ENCODE measurements at regions not wholly inside any gene's neighbourhood (a gene's known extent, or its start where the extent isn't known, plus 50 kb on each side); places are given as distances from the start of the nearest gene placed in this dataset.

DNA sequence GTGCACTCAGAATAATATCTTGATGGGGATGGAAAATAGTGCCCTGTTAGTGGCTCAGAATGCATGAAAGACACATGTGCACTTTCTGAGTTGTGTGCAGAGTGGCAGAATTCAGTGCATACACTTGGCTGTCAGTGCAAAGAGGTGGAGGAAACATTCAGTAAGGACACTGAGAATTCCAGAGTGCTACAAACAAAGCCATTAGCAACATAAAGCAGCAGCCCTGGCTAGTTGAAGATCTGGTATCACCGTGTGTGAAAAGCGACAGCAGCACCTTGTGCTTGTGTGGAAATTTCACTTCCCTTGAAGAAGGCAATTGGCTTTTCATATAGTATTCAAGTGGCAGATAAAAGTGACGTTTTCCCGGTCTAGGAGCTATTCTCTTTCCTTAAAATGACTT is 810.4 kb downstream of the TRIML1 start:
- Histone ChIP-seq H3K4me3 (no peak overlapping the region), H3K27me3 (no peaks in the 10 kb centered on the region), H3K36me3 (no peaks in the 10 kb centered on the region), H3K4me1 (no peaks in the 10 kb centered on the region), H3K9me3 (no peaks in the 10 kb centered on the region), H3K27ac (no peak overlapping the region)
- DNase-seq (ENCODE audit: low spot score in 2 of 2): no peak
- 59% methylated on average over 4 of the region's 4 CpGs for WGBS
- TF ChIP-seq POLR2A (IDR thresholded peaks at IDR 0.05) (no peak), POLR2AphosphoS5 (IDR thresholded peaks at IDR 0.05) (no peak), CTCF (IDR thresholded peaks at IDR 0.05) (no peak), EP300 (IDR thresholded peaks at IDR 0.05) (no peak)

- H3K27ac ChIP-seq: no peak overlapping the region
- H3K9me3 ChIP-seq: no peaks in the 10 kb centered on the region
- 59% methylated on average over 2 of the region's 2 CpGs for WGBS
- H3K36me3 ChIP-seq: no peaks in the 10 kb centered on the region
- H3K27me3 ChIP-seq: no peaks in the 10 kb centered on the region
- no peak for DNase-seq (ENCODE audit: low spot score in 2 of 2)
- H3K4me1 ChIP-seq: no peaks in the 10 kb centered on the region
- TF ChIP-seq EP300 (IDR thresholded peaks at IDR 0.05) (no peak), CTCF (IDR thresholded peaks at IDR 0.05) (no peak), POLR2AphosphoS5 (IDR thresholded peaks at IDR 0.05) (no peak), POLR2A (IDR thresholded peaks at IDR 0.05) (no peak)
- H3K4me3 ChIP-seq: no peak overlapping the region
Observed at GRCh38 chr4:188955066-188955465, 815.8 kb downstream of the TRIML1 start.

- Histone ChIP-seq H3K4me3 (no peak overlapping the region), H3K36me3 (no peaks in the 10 kb centered on the region), H3K27ac (no peak overlapping the region), H3K27me3 (no peaks in the 10 kb centered on the region), H3K4me1 (no peaks in the 10 kb centered on the region), H3K9me3 (no peaks in the 10 kb centered on the region)
- DNase-seq (ENCODE audit: low spot score in 2 of 2): no peak
- TF ChIP-seq EP300 (IDR thresholded peaks at IDR 0.05) (no peak), CTCF (IDR thresholded peaks at IDR 0.05) (no peak), POLR2AphosphoS5 (IDR thresholded peaks at IDR 0.05) (no peak)
- WGBS: 85% methylated on average over 4 of the region's 4 CpGs
Observed at GRCh38 chr4:188956566-188956965, 817.3 kb downstream of the TRIML1 start.

- no peaks in the 10 kb centered on the region for H3K27me3 ChIP-seq
- no peaks in the 10 kb centered on the region for H3K9me3 ChIP-seq
- no peak overlapping the region for H3K4me3 ChIP-seq
- DNase-seq (ENCODE audit: low spot score in 2 of 2): no peak
- TF ChIP-seq POLR2A (IDR thresholded peaks at IDR 0.05) (no peak), CTCF (IDR thresholded peaks at IDR 0.05) (no peak), POLR2AphosphoS5 (IDR thresholded peaks at IDR 0.05) (no peak), EP300 (IDR thresholded peaks at IDR 0.05) (no peak)
- no peaks in the 10 kb centered on the region for H3K36me3 ChIP-seq
- no peaks in the 10 kb centered on the region for H3K4me1 ChIP-seq
- H3K27ac ChIP-seq: no peak overlapping the region
Observed at GRCh38 chr4:188958346-188958745, 819.1 kb downstream of the TRIML1 start.

DNA sequence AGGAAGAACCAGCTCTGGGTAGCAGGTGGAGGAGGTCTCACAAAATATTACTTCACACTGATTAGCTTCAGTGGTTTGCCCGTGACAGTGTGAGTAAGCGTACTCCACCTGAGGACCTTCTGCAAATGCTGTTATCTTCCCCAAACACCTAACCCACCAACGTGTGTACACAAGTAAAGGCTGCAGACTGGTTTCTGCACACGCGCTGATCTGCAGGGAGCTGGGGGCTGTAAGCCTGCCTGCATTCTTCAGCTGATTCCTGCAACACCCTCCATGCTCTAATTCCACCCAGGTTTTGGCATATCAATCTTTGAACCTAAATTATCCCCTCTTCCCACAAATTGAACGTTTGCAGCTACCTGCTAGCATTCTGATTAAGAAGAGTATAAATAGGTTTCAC is 820.2 kb downstream of the TRIML1 start:
- Histone ChIP-seq H3K4me1 (no peaks in the 10 kb centered on the region), H3K9me3 (no peaks in the 10 kb centered on the region), H3K4me3 (no peak overlapping the region), H3K27ac (no peak overlapping the region), H3K27me3 (no peaks in the 10 kb centered on the region), H3K36me3 (no peaks in the 10 kb centered on the region)
- WGBS: 61% methylated on average over 6 of the region's 6 CpGs
- no peak for TF ChIP-seq EP300 (IDR thresholded peaks at IDR 0.05)
- no peak for TF ChIP-seq POLR2A (IDR thresholded peaks at IDR 0.05)
- TF ChIP-seq CTCF (IDR thresholded peaks at IDR 0.05): no peak
- no peak for TF ChIP-seq POLR2AphosphoS5 (IDR thresholded peaks at IDR 0.05)
- DNase-seq (ENCODE audit: low spot score in 2 of 2): no peak
